HG03139 (cell line): ENCODE measurements at regions not wholly inside any gene's neighbourhood (a gene's known extent, or its start where the extent isn't known, plus 50 kb on each side); places are given as distances from the start of the nearest gene placed in this dataset.

Source experiments
- ATAC-seq: cut with Tn5 transposase; IDR thresholded peaks from one replicate; pipeline ENCODE4 v1.9.1; 2021; ENCODE audit not compliant: unreplicated experiment

- ATAC-seq = no peak
Measured at GRCh38 chr4:163748449-163748848, 254.0 kb downstream of the TMA16 start.

GRCh38 chr4:163755013-163755412 is 260.5 kb downstream of the TMA16 start:
- ATAC-seq = no peak

- no peak for ATAC-seq
Measured at GRCh38 chr4:163757219-163757618, 262.7 kb downstream of the TMA16 start.

- no peak for ATAC-seq
Measured at GRCh38 chr4:163758032-163758431, 263.5 kb downstream of the TMA16 start.

GRCh38 chr4:163762741-163763140 is 268.3 kb downstream of the TMA16 start:
- no peak for ATAC-seq

GRCh38 chr4:163764569-163764968 is 270.1 kb downstream of the TMA16 start:
- no peak for ATAC-seq

- no peak for ATAC-seq
Measured at GRCh38 chr4:163768014-163768413, 273.5 kb downstream of the TMA16 start.

GRCh38 chr4:163772238-163772637 is 277.7 kb downstream of the TMA16 start:
- no peak for ATAC-seq

GRCh38 chr4:163773940-163774339 is 279.4 kb downstream of the TMA16 start:
- ATAC-seq = no peak

GRCh38 chr4:163776957-163777356 is 282.5 kb downstream of the TMA16 start:
- ATAC-seq = no peak

- no peak for ATAC-seq
Measured at GRCh38 chr4:163781726-163782125, 287.2 kb downstream of the TMA16 start.

GRCh38 chr4:163790231-163790630 is 295.7 kb downstream of the TMA16 start:
- ATAC-seq = no peak

- no peak for ATAC-seq
Measured at GRCh38 chr4:163795885-163796284, 301.4 kb downstream of the TMA16 start.

- no peak for ATAC-seq
Measured at GRCh38 chr4:163804001-163804400, 309.5 kb downstream of the TMA16 start.

GRCh38 chr4:163806653-163807052 is 312.2 kb downstream of the TMA16 start:
- no peak for ATAC-seq

- no peak for ATAC-seq
Measured at GRCh38 chr4:163808011-163808410, 313.5 kb downstream of the TMA16 start.

- peak; percentile 40 for ATAC-seq
Measured at GRCh38 chr4:163810755-163811154, 316.3 kb downstream of the TMA16 start.

GRCh38 chr4:163815776-163816175 is 321.3 kb downstream of the TMA16 start:
- ATAC-seq = peak; percentile 78

- no peak for ATAC-seq
Measured at GRCh38 chr4:163816494-163816893, 322.0 kb downstream of the TMA16 start.

- no peak for ATAC-seq
Measured at GRCh38 chr4:163818673-163819072, 324.2 kb downstream of the TMA16 start.

GRCh38 chr4:163833669-163834068 is 339.2 kb downstream of the TMA16 start:
- no peak for ATAC-seq

- no peak for ATAC-seq
Measured at GRCh38 chr4:163846008-163846407, 351.5 kb downstream of the TMA16 start.

GRCh38 chr4:163852246-163852645 is 357.8 kb downstream of the TMA16 start:
- no peak for ATAC-seq

GRCh38 chr4:163857903-163858302 is 363.4 kb downstream of the TMA16 start:
- ATAC-seq = no peak
